ENCODE measurements at regions not wholly inside any gene's neighbourhood (a gene's known extent, or its start where the extent isn't known, plus 50 kb on each side); places are given as distances from the start of the nearest gene placed in this dataset.

GRCh38 chr5:109610581-109610980 is 79.1 kb upstream of the MAN2A1 start:
- no peaks in the 10 kb centered on the region for H3K4me1 ChIP-seq (ENCODE audit: control insufficient read depth, low read length)
- no peak overlapping the region for H3K4me3 ChIP-seq (ENCODE audit: low read length)
- no peaks in the 10 kb centered on the region for H3K79me2 ChIP-seq (ENCODE audit: control insufficient read depth, low read length)
- no peaks in the 10 kb centered on the region for H3K9me3 ChIP-seq (ENCODE audit: control insufficient read depth, insufficient read depth, low read length)
- H3K27ac ChIP-seq (ENCODE audit: low read depth, low read length), result no peak overlapping the region
- no peaks in the 10 kb centered on the region for H3K9me2 ChIP-seq (replicated peaks; ENCODE audit: control insufficient read depth, low read length)
- no peak for TF ChIP-seq CTCF (IDR thresholded peaks at IDR 0.05; ENCODE audit: low read depth, low read length, poor library complexity, severe bottlenecking)
- no peak for TF ChIP-seq EZH2phosphoT487 (IDR thresholded peaks at IDR 0.05; ENCODE audit: borderline replicate concordance, low read length)
- no peaks in the 10 kb centered on the region for H4K20me1 ChIP-seq (ENCODE audit: control insufficient read depth, insufficient read depth, low read depth, low read length)
- H3F3A ChIP-seq (ENCODE audit: control insufficient read depth, insufficient read depth), result no peaks in the 10 kb centered on the region
- no peaks in the 10 kb centered on the region for H3K27me3 ChIP-seq (ENCODE audit: control insufficient read depth, low read length)
- no peak overlapping the region for H3K4me2 ChIP-seq (ENCODE audit: low read length)
- H3K36me3 ChIP-seq (ENCODE audit: control insufficient read depth, low read length), result no peaks in the 10 kb centered on the region

GRCh38 chr5:109605207-109605730 is 84.5 kb upstream of the MAN2A1 start:
- Histone ChIP-seq H3K9me2 (replicated peaks; ENCODE audit: control insufficient read depth, low read length) (no peaks in the 10 kb centered on the region), H3F3A (ENCODE audit: control insufficient read depth, insufficient read depth) (no peaks in the 10 kb centered on the region), H3K4me3 (ENCODE audit: low read length) (no peak overlapping the region), H3K4me1 (ENCODE audit: control insufficient read depth, low read length) (no peaks in the 10 kb centered on the region), H3K36me3 (ENCODE audit: control insufficient read depth, low read length) (no peaks in the 10 kb centered on the region), H3K79me2 (ENCODE audit: control insufficient read depth, low read length) (no peaks in the 10 kb centered on the region), H3K27ac (ENCODE audit: low read depth, low read length) (no peak overlapping the region), H4K20me1 (ENCODE audit: control insufficient read depth, insufficient read depth, low read depth, low read length) (no peaks in the 10 kb centered on the region), H3K27me3 (ENCODE audit: control insufficient read depth, low read length) (no peaks in the 10 kb centered on the region), H3K4me2 (ENCODE audit: low read length) (no peak overlapping the region), H3K9me3 (ENCODE audit: control insufficient read depth, insufficient read depth, low read length) (no peaks in the 10 kb centered on the region)
- no peak for TF ChIP-seq EZH2phosphoT487 (IDR thresholded peaks at IDR 0.05; ENCODE audit: borderline replicate concordance, low read length)
- TF ChIP-seq CTCF (IDR thresholded peaks at IDR 0.05; ENCODE audit: low read depth, low read length, poor library complexity, severe bottlenecking), result no peak

GRCh38 chr5:109604758-109605157 is 85.0 kb upstream of the MAN2A1 start:
- no peak overlapping the region for H3K4me2 ChIP-seq (ENCODE audit: low read length)
- no peaks in the 10 kb centered on the region for H4K20me1 ChIP-seq (ENCODE audit: control insufficient read depth, insufficient read depth, low read depth, low read length)
- no peaks in the 10 kb centered on the region for H3K27me3 ChIP-seq (ENCODE audit: control insufficient read depth, low read length)
- H3K79me2 ChIP-seq (ENCODE audit: control insufficient read depth, low read length), result no peaks in the 10 kb centered on the region
- H3K9me3 ChIP-seq (ENCODE audit: control insufficient read depth, insufficient read depth, low read length), result no peaks in the 10 kb centered on the region
- no peak overlapping the region for H3K27ac ChIP-seq (ENCODE audit: low read depth, low read length)
- H3K9me2 ChIP-seq (replicated peaks; ENCODE audit: control insufficient read depth, low read length), result no peaks in the 10 kb centered on the region
- no peaks in the 10 kb centered on the region for H3K4me1 ChIP-seq (ENCODE audit: control insufficient read depth, low read length)
- no peak overlapping the region for H3K4me3 ChIP-seq (ENCODE audit: low read length)
- H3F3A ChIP-seq (ENCODE audit: control insufficient read depth, insufficient read depth), result no peaks in the 10 kb centered on the region
- TF ChIP-seq EZH2phosphoT487 (IDR thresholded peaks at IDR 0.05; ENCODE audit: borderline replicate concordance, low read length) (no peak), CTCF (IDR thresholded peaks at IDR 0.05; ENCODE audit: low read depth, low read length, poor library complexity, severe bottlenecking) (no peak)
- no peaks in the 10 kb centered on the region for H3K36me3 ChIP-seq (ENCODE audit: control insufficient read depth, low read length)

Data from DOHH2 (cell line).